MCF 10A (cell line): ENCODE measurements at regions not wholly inside any gene's neighbourhood (a gene's known extent, or its start where the extent isn't known, plus 50 kb on each side); places are given as distances from the start of the nearest gene placed in this dataset.

Experiments
- BruUV-seq: library from RNA; stranded (reverse); fragments of 400-500 nt; replicated peaks from 2 replicates; lab custom pipeline; 2021; lab: Mats Ljungman, UMichigan
- CTCF ChIA-PET: fragments of 300-600 bp; sonication (Branson Sonifier 250); formaldehyde crosslinking; extraction: SDS; loops from one replicate; lab custom pipeline; 2021; ENCODE audit warnings: antibody characterized with exemption, inconsistent platforms; lab: Yijun Ruan, JAX
- POLR2A ChIA-PET: fragments of 300-600, 350-650 bp; sonication (Branson Sonifier 250); formaldehyde crosslinking; extraction: SDS; loops from one replicate; lab custom pipeline; 2020; ENCODE audit warnings: antibody characterized with exemption, inconsistent platforms; lab: Yijun Ruan, JAX
- DNase-seq: peaks from one replicate; pipeline ENCODE4 v3.0.0-alpha.2; 2018; ENCODE audit not compliant: unreplicated experiment
- H3K27ac Mint-ChIP-seq: one replicate; pipeline ENCODE4 v1.8.0; 2022; ENCODE audit warnings: mild to moderate bottlenecking, low read depth, mixed read lengths; ENCODE audit not compliant: unreplicated experiment
- H3K27me3 Mint-ChIP-seq: one replicate; pipeline ENCODE4 v1.8.0; 2022; ENCODE audit warnings: mixed read lengths; ENCODE audit not compliant: insufficient read depth, unreplicated experiment
- H3K36me3 Mint-ChIP-seq: one replicate; pipeline ENCODE4 v1.8.0; 2022; ENCODE audit warnings: mild to moderate bottlenecking, moderate library complexity, mixed read lengths; ENCODE audit not compliant: insufficient read depth, unreplicated experiment
- H3K4me1 Mint-ChIP-seq: one replicate; pipeline ENCODE4 v1.8.0; 2022; ENCODE audit warnings: mixed read lengths; ENCODE audit not compliant: insufficient read depth, unreplicated experiment
- H3K4me3 Mint-ChIP-seq: one replicate; pipeline ENCODE4 v1.8.0; 2022; ENCODE audit warnings: mild to moderate bottlenecking, moderate library complexity, mixed read lengths; ENCODE audit not compliant: unreplicated experiment
- H3K9me3 Mint-ChIP-seq: one replicate; pipeline ENCODE4 v1.8.0; 2022; ENCODE audit warnings: mixed read lengths; ENCODE audit not compliant: unreplicated experiment
- intact Hi-C: fragments of 100-400 bp; cut with micrococcal nuclease; formaldehyde crosslinking; loops from 2 replicates; pipeline ENCODE4 v1.14.1; 2022
- TF ChIP-seq, protein P1 (sequence below): fragments of 200-600 bp; IDR thresholded peaks from one replicate; pipeline ENCODE4 v1.8.0; 2022; ENCODE audit warnings: antibody characterized with exemption, mild to moderate bottlenecking; ENCODE audit not compliant: unreplicated experiment

DNA sequence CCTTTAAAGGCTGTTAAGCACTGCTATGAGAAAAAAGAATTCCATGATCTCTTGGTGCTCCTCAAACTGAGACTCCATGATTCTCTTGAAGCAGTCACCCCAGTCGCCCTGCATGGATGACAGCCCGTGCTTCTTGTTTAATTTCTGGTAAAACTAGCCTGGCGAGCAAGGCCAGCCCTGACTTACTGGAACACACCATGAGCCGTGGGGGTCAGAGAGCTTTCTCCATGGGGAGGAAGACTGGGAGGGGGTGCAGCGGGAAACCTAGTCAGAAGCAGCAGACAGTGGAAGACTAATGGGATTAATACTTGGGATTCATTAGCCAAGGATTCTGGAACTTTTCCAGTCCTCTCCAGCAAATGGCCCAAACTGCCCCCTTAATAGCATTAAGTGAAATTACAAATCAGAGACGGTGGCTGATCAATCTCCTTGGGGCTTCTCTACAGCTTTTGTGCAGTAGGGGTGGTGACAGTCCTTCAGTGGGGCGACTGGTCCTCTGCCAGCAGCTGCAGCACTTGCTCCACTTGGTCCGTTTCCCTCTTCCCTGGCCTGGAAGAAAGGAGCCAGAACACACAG lies 57.2 kb upstream of the LRRN2 start:
- POLR2A ChIA-PET: no interaction called here
- Mint-ChIP-seq H3K27me3 (peaks cover 68% of the 10 kb centered on the region), H3K36me3 (no peaks in the 10 kb centered on the region), H3K9me3 (peaks cover 8% of the 10 kb centered on the region), H3K27ac (no peak overlapping the region), H3K4me3 (no peak overlapping the region), H3K4me1 (no peaks in the 10 kb centered on the region)
- TF ChIP-seq, protein P1, sequence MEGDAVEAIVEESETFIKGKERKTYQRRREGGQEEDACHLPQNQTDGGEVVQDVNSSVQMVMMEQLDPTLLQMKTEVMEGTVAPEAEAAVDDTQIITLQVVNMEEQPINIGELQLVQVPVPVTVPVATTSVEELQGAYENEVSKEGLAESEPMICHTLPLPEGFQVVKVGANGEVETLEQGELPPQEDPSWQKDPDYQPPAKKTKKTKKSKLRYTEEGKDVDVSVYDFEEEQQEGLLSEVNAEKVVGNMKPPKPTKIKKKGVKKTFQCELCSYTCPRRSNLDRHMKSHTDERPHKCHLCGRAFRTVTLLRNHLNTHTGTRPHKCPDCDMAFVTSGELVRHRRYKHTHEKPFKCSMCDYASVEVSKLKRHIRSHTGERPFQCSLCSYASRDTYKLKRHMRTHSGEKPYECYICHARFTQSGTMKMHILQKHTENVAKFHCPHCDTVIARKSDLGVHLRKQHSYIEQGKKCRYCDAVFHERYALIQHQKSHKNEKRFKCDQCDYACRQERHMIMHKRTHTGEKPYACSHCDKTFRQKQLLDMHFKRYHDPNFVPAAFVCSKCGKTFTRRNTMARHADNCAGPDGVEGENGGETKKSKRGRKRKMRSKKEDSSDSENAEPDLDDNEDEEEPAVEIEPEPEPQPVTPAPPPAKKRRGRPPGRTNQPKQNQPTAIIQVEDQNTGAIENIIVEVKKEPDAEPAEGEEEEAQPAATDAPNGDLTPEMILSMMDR: no peak
- no peak for DNase-seq
- intact Hi-C loops: no loop called here
- BruUV-seq: no TSS peak
- CTCF ChIA-PET: interaction anchor here (0.6 to 6.6 kb wide), 2 partner anchors 10 to 18 kb away, joined by 3 to 104 read pairs; no protein-coding TSS in a partner anchor

DNA sequence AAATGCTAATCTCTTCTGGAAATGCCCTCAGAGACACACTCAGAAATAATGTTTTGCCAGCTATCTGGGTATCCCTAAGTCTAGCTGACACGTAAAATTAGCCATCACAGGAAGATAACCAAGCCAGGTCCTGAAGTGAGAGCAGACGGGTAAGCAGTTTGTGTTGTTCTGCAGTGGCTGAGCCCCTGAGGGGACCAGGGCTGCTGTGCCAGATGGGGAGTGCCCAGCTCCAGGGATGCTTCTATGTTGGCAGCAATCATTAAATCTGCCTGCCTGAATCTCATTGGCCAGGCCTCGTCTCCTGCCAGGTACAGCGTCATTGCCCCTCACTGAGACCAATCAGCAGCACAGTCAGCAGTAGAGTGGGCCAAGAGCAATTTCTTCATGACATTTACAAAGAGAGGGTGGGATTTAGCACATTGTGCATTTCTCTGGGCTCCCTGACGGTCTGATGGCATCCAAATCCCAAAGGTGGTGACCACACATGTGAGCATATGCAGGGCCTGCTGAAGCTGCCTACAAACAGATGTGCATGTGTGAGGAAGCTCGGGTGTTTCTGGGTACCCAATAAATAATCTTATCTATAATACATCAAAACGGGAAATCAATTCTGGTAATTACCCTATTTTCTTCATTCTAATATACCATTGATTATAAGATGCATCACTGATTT lies 58.7 kb upstream of the LRRN2 start:
- H3K36me3 Mint-ChIP-seq: no peaks in the 10 kb centered on the region
- intact Hi-C loops: no loop called here
- H3K27me3 Mint-ChIP-seq: peaks cover 58% of the 10 kb centered on the region
- BruUV-seq: no TSS peak
- no peak overlapping the region for H3K27ac Mint-ChIP-seq
- ChIA-PET POLR2A (interaction anchor here (0.5 to 1.5 kb wide), 5 partner anchors 11 to 237 kb away, joined by 3 to 5 read pairs (median 3); no protein-coding TSS in a partner anchor), CTCF (interaction anchor here (0.6 to 6.6 kb wide), 12 partner anchors 9 to 259 kb away, joined by 3 to 104 read pairs (median 4); no protein-coding TSS in a partner anchor)
- TF ChIP-seq, protein P1: no peak
- no peaks in the 10 kb centered on the region for H3K4me1 Mint-ChIP-seq
- no peaks in the 10 kb centered on the region for H3K9me3 Mint-ChIP-seq
- no peak for DNase-seq
- no peak overlapping the region for H3K4me3 Mint-ChIP-seq

DNA sequence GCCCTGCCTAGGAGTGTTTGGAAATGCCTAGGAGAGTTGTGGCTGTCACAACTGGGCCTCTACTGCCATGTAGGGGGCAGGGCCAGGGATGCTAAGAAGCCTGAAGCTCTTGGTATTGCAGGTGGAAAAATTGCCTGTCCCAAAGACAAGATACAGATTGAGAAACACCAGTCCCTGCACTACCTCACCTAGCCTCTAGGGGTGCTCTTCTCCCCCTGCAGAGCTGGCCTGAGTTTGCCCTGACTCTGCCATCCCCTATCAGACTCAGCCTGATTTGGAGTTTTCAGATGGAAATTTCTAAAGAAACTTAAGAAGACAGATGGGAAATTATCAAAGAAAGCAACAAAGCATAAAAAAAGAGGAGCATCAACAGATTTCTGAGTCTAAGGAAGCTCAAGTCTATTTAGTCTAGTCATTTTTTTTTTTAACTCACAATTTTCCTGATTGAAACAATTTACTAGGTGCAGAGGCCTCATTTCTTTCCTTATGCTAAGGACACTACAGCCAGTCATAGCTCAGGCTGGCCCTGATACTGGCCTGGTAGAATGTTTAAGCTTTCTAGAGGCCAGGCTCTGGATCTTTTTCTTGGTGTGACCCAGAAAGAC lies 61.4 kb upstream of the LRRN2 start:
- intact Hi-C loops: no loop called here
- DNase-seq: peak; percentile 79
- Mint-ChIP-seq H3K27ac (no peak overlapping the region), H3K4me1 (no peaks in the 10 kb centered on the region), H3K4me3 (no peak overlapping the region), H3K9me3 (no peaks in the 10 kb centered on the region), H3K27me3 (peaks cover 48% of the 10 kb centered on the region), H3K36me3 (no peaks in the 10 kb centered on the region)
- TF ChIP-seq, protein P1: peak; percentile 99
- POLR2A ChIA-PET: interaction anchor here (0.6 to 1.8 kb wide), 7 partner anchors 13 to 60 kb away, joined by 3 to 9 read pairs (median 4); no protein-coding TSS in a partner anchor
- CTCF ChIA-PET: interaction anchor here (0.6 to 6.6 kb wide), 74 partner anchors 9 to 1421 kb away, joined by 3 to 104 read pairs (median 4); no protein-coding TSS in a partner anchor
- no TSS peak for BruUV-seq

DNA sequence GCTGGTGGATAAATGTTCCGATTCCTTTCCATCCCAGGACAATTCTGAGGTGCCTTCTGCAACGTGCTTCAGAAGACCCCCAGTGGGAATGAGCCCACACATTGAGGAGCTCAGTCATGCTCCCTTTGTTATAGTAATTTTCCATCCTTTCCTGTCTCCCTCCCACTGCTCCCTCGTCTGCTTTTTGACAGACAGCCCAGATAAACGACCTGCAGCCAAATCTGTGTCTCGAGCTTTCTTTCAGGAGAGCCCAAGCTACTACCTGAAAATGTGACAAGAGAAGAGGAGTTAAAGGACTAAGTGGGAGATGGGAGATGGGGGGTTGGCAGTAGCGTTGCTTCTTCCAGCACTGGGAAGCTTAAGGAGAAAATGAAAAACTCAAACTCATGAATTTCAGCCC lies 65.9 kb upstream of the LRRN2 start:
- Mint-ChIP-seq H3K9me3 (no peaks in the 10 kb centered on the region), H3K27ac (no peak overlapping the region), H3K27me3 (peaks cover 41% of the 10 kb centered on the region), H3K36me3 (no peaks in the 10 kb centered on the region), H3K4me1 (no peaks in the 10 kb centered on the region), H3K4me3 (no peak overlapping the region)
- TF ChIP-seq, protein P1: no peak
- POLR2A ChIA-PET: interaction anchor here (0.6 to 1.2 kb wide), 2 partner anchors 142 to 359 kb away, joined by 3 to 4 read pairs; no protein-coding TSS in a partner anchor
- intact Hi-C loops: no loop called here
- DNase-seq: no peak
- CTCF ChIA-PET: interaction anchor here (0.6 to 3.7 kb wide), 18 partner anchors 10 to 1050 kb away, joined by 3 to 29 read pairs (median 4); no protein-coding TSS in a partner anchor
- BruUV-seq: no TSS peak
